WTC11 (cell line): ENCODE measurements at regions not wholly inside any gene's neighbourhood (a gene's known extent, or its start where the extent isn't known, plus 50 kb on each side); places are given as distances from the start of the nearest gene placed in this dataset.
A peak's percentile ranks its signal among the peaks of the same experiment; 100 is the strongest.

Experiments used
- ATAC-seq: fragments of 200-7000 bp; cut with Tn5 transposase; 2 replicates; pipeline ENCODE4 v1.10.0; 2021; ENCODE audit warnings: mild to moderate bottlenecking, moderate library complexity
- CTCF ChIA-PET: fragments of 300-600 bp; sonication (Branson Sonifier 250); formaldehyde crosslinking; loops from one replicate; lab custom pipeline; 2021; ENCODE audit warnings: antibody characterized with exemption; lab: Charles Lee
- POLR2A ChIA-PET: fragments of 350-600 bp; sonication (Branson Sonifier 250); formaldehyde crosslinking; loops from one replicate; lab custom pipeline; 2021; ENCODE audit warnings: antibody characterized with exemption; lab: Charles Lee
- DNase-seq: peaks from one replicate; pipeline ENCODE4 v3.0.0; 2021; ENCODE audit warnings: low spot score
- H3K27ac Mint-ChIP-seq: 2 replicates; pipeline ENCODE4 v1.8.0; 2021; ENCODE audit warnings: mixed read lengths
- H3K27me3 Mint-ChIP-seq: 2 replicates; pipeline ENCODE4 v1.8.0; 2021; ENCODE audit warnings: low read depth, mild to moderate bottlenecking, moderate library complexity, mixed read lengths
- H3K36me3 Mint-ChIP-seq: 2 replicates; pipeline ENCODE4 v1.8.0; 2021; ENCODE audit warnings: mixed read lengths
- H3K4me1 Mint-ChIP-seq: 2 replicates; pipeline ENCODE4 v1.8.0; 2022; ENCODE audit warnings: mixed read lengths
- H3K4me3 Mint-ChIP-seq: 2 replicates; pipeline ENCODE4 v1.8.0; 2021; ENCODE audit warnings: mild to moderate bottlenecking, moderate library complexity, mixed read lengths
- H3K9me3 Mint-ChIP-seq: 2 replicates; pipeline ENCODE4 v1.8.0; 2021; ENCODE audit warnings: mixed read lengths
- AR ChIP-seq: fragments of 250-450 bp; sonication (Bioruptor Pico); IDR thresholded peaks from 2 replicates; pipeline ENCODE4 v1.9.0; 2021; ENCODE audit warnings: mild to moderate bottlenecking
- ATF2 ChIP-seq: sonication (generic); formaldehyde crosslinking; IDR thresholded peaks from 2 replicates; pipeline ENCODE4 v1.8.1; 2022; ENCODE audit warnings: low read depth, missing genetic modification reagents, borderline replicate concordance
- MXD4 ChIP-seq: fragments of 250-450 bp; sonication (Bioruptor Pico); IDR thresholded peaks from 2 replicates; pipeline ENCODE4 v1.8.0; 2021; ENCODE audit warnings: mild to moderate bottlenecking, moderate library complexity, borderline replicate concordance
- MYBL2 ChIP-seq: sonication (generic); formaldehyde crosslinking; IDR thresholded peaks from 2 replicates; pipeline ENCODE4 v1.8.1; 2023; ENCODE audit warnings: mild to moderate bottlenecking, moderate library complexity, missing genetic modification reagents
- NFYB ChIP-seq: sonication (generic); formaldehyde crosslinking; conservative IDR thresholded peaks from 2 replicates; pipeline ENCODE4 v1.8.0; 2022; ENCODE audit warnings: low read depth, missing genetic modification reagents
- NR3C1 ChIP-seq: sonication (generic); formaldehyde crosslinking; conservative IDR thresholded peaks from 2 replicates; pipeline ENCODE4 v1.8.1; 2023; ENCODE audit warnings: low read depth, mild to moderate bottlenecking, missing genetic modification reagents
- OVOL2 ChIP-seq: fragments of 250-450 bp; sonication (Bioruptor Pico); IDR thresholded peaks from 2 replicates; pipeline ENCODE4 v1.9.0; 2021; ENCODE audit warnings: mild to moderate bottlenecking, borderline replicate concordance
- RORB ChIP-seq: fragments of 250-450 bp; sonication (Bioruptor Pico); IDR thresholded peaks from 2 replicates; pipeline ENCODE4 v1.9.0; 2021; ENCODE audit warnings: mild to moderate bottlenecking
- SMAD4 ChIP-seq: sonication (generic); formaldehyde crosslinking; IDR thresholded peaks from 2 replicates; pipeline ENCODE4 v1.8.0; 2022; ENCODE audit warnings: mild to moderate bottlenecking, missing genetic modification reagents
- ZNF263 ChIP-seq: sonication (generic); formaldehyde crosslinking; IDR thresholded peaks from 2 replicates; pipeline ENCODE4 v1.8.1; 2022; ENCODE audit warnings: low read depth, mild to moderate bottlenecking, moderate library complexity, missing genetic modification reagents
- ZNF423 ChIP-seq: fragments of 250-450 bp; sonication (Bioruptor Pico); IDR thresholded peaks from 2 replicates; pipeline ENCODE4 v2.1.2; 2022; ENCODE audit warnings: mild to moderate bottlenecking, moderate library complexity
- TF ChIP-seq, protein P1 (sequence below): sonication (generic); formaldehyde crosslinking; conservative IDR thresholded peaks from 2 replicates; pipeline ENCODE4 v1.8.1; 2023; ENCODE audit warnings: mild to moderate bottlenecking, low read depth, missing genetic modification reagents, moderate library complexity
- TF ChIP-seq, protein P2 (sequence below): sonication (generic); formaldehyde crosslinking; IDR thresholded peaks from 2 replicates; pipeline ENCODE4 v1.8.1; 2022; ENCODE audit warnings: mild to moderate bottlenecking, missing genetic modification reagents, moderate library complexity, borderline replicate concordance
- TF ChIP-seq, protein P3 (sequence below): fragments of 250-450 bp; sonication (Bioruptor Pico); IDR thresholded peaks from 2 replicates; pipeline ENCODE4 v1.8.0; 2021; ENCODE audit warnings: mild to moderate bottlenecking
- TF ChIP-seq, protein P4 (sequence below): fragments of 250-450 bp; sonication (Bioruptor Pico); IDR thresholded peaks from 2 replicates; pipeline ENCODE4 v1.9.0; 2021; ENCODE audit warnings: moderate library complexity, mild to moderate bottlenecking, inconsistent platforms, borderline replicate concordance
- TF ChIP-seq, protein P5 (sequence below): sonication (generic); formaldehyde crosslinking; IDR thresholded peaks from 2 replicates; pipeline ENCODE4 v1.8.1; 2023; ENCODE audit warnings: mild to moderate bottlenecking, moderate library complexity, missing genetic modification reagents

GRCh38 chr1:198467342-198467741 is 73.1 kb downstream of the ATP6V1G3 start (continued):
- TF ChIP-seq ATF2 (CRISPR knock-in tag) (no peak), ZNF423 (no peak), AR (CRISPR knock-in tag) (no peak), NR3C1 (no peak), MXD4 (CRISPR knock-in tag) (no peak), SMAD4 (CRISPR knock-in tag) (no peak), NFYB (no peak)
- TF ChIP-seq, protein P1, sequence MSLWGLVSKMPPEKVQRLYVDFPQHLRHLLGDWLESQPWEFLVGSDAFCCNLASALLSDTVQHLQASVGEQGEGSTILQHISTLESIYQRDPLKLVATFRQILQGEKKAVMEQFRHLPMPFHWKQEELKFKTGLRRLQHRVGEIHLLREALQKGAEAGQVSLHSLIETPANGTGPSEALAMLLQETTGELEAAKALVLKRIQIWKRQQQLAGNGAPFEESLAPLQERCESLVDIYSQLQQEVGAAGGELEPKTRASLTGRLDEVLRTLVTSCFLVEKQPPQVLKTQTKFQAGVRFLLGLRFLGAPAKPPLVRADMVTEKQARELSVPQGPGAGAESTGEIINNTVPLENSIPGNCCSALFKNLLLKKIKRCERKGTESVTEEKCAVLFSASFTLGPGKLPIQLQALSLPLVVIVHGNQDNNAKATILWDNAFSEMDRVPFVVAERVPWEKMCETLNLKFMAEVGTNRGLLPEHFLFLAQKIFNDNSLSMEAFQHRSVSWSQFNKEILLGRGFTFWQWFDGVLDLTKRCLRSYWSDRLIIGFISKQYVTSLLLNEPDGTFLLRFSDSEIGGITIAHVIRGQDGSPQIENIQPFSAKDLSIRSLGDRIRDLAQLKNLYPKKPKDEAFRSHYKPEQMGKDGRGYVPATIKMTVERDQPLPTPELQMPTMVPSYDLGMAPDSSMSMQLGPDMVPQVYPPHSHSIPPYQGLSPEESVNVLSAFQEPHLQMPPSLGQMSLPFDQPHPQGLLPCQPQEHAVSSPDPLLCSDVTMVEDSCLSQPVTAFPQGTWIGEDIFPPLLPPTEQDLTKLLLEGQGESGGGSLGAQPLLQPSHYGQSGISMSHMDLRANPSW = no peak
- TF ChIP-seq, protein P2, sequence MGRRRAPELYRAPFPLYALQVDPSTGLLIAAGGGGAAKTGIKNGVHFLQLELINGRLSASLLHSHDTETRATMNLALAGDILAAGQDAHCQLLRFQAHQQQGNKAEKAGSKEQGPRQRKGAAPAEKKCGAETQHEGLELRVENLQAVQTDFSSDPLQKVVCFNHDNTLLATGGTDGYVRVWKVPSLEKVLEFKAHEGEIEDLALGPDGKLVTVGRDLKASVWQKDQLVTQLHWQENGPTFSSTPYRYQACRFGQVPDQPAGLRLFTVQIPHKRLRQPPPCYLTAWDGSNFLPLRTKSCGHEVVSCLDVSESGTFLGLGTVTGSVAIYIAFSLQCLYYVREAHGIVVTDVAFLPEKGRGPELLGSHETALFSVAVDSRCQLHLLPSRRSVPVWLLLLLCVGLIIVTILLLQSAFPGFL (CRISPR knock-in tag) = no peak
- TF ChIP-seq, protein P3, sequence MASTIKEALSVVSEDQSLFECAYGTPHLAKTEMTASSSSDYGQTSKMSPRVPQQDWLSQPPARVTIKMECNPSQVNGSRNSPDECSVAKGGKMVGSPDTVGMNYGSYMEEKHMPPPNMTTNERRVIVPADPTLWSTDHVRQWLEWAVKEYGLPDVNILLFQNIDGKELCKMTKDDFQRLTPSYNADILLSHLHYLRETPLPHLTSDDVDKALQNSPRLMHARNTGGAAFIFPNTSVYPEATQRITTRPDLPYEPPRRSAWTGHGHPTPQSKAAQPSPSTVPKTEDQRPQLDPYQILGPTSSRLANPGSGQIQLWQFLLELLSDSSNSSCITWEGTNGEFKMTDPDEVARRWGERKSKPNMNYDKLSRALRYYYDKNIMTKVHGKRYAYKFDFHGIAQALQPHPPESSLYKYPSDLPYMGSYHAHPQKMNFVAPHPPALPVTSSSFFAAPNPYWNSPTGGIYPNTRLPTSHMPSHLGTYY (CRISPR knock-in tag) = no peak

GRCh38 chr1:198465201-198466144 is 75.0 kb downstream of the ATP6V1G3 start:
- ChIA-PET POLR2A (no interaction called here), CTCF (interaction anchor here (0.6 kb wide), 1 partner anchor 221 kb away, joined by 3 read pairs; no protein-coding TSS in a partner anchor)
- no peak overlapping the region for H3K4me3 Mint-ChIP-seq
- no peak for TF ChIP-seq MYBL2 (CRISPR knock-in tag)
- TF ChIP-seq, protein P4, sequence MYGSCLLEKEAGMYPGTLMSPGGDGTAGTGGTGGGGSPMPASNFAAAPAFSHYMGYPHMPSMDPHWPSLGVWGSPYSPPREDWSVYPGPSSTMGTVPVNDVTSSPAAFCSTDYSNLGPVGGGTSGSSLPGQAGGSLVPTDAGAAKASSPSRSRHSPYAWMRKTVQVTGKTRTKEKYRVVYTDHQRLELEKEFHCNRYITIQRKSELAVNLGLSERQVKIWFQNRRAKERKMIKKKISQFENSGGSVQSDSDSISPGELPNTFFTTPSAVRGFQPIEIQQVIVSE (CRISPR knock-in tag) = no peak
- TF ChIP-seq, protein P3 (CRISPR knock-in tag) = no peak
- no peak for TF ChIP-seq OVOL2 (CRISPR knock-in tag)
- TF ChIP-seq, protein P1 = no peak
- no peak for TF ChIP-seq RORB (CRISPR knock-in tag)
- TF ChIP-seq ZNF263 (CRISPR knock-in tag) = no peak
- TF ChIP-seq, protein P5, sequence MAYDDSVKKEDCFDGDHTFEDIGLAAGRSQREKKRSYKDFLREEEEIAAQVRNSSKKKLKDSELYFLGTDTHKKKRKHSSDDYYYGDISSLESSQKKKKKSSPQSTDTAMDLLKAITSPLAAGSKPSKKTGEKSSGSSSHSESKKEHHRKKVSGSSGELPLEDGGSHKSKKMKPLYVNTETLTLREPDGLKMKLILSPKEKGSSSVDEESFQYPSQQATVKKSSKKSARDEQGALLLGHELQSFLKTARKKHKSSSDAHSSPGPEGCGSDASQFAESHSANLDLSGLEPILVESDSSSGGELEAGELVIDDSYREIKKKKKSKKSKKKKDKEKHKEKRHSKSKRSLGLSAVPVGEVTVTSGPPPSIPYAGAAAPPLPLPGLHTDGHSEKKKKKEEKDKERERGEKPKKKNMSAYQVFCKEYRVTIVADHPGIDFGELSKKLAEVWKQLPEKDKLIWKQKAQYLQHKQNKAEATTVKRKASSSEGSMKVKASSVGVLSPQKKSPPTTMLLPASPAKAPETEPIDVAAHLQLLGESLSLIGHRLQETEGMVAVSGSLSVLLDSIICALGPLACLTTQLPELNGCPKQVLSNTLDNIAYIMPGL (CRISPR knock-in tag) = no peak

More at GRCh38 chr1:198465201-198466144, 75.0 kb downstream of the ATP6V1G3 start:
- Mint-ChIP-seq H3K9me3 (no peaks in the 10 kb centered on the region), H3K36me3 (no peaks in the 10 kb centered on the region), H3K27me3 (no peaks in the 10 kb centered on the region), H3K27ac (no peak overlapping the region), H3K4me1 (no peaks in the 10 kb centered on the region)
- no peak for DNase-seq
- ATAC-seq = peak; percentile 84
